K562 (cell line): ENCODE measurements at regions not wholly inside any gene's neighbourhood (a gene's known extent, or its start where the extent isn't known, plus 50 kb on each side); places are given as distances from the start of the nearest gene placed in this dataset.

Source experiments
- ATAC-seq: fragments of 200-7000 bp; cut with Tn5 transposase; 3 replicates; pipeline ENCODE4 v1.9.1; 2020; ENCODE audit warnings: moderate library complexity
- BruUV-seq: library from RNA; stranded (reverse); fragments of 400-500 nt; replicated peaks from 2 replicates; lab custom pipeline; 2021; lab: Mats Ljungman, UMichigan
- CTCF ChIA-PET: fragments of 300-600 bp; formaldehyde crosslinking; extraction: SDS; loops from one replicate; lab custom pipeline; 2021; ENCODE audit warnings: low intra/inter-chr PET ratio; lab: Yijun Ruan, JAX
- POLR2A ChIA-PET: fragments of 300-600, 350-650 bp; sonication (Branson Sonifier 250); formaldehyde crosslinking; extraction: SDS; loops from one replicate; lab custom pipeline; 2021; ENCODE audit warnings: antibody characterized with exemption, inconsistent platforms; lab: Yijun Ruan, JAX
- DNase-seq, 4 experiments: peaks; one replicate each; pipeline versions ENCODE4 v3.0.0 to v3.0.0-alpha.2; 2011 to 2018; ENCODE audit warnings: low spot score in 3 of 4, mixed read lengths in 3 of 4; ENCODE audit errors: extremely low read depth in 1 of 4
- FAIRE-seq: peaks from 2 replicates; lab custom pipeline; 2011; peaks lifted over from hg19 to GRCh38; lab: Jason Lieb, UNC
- H2AFZ ChIP-seq: 2 replicates; pipeline ENCODE4 v1.6.0; 2011; ENCODE audit warnings: low read depth, low read length, control low read depth, inconsistent platforms
- H3K27ac ChIP-seq: fragments of 200-600 bp; 3 replicates; pipeline ENCODE4 v1.8.0; 2011; ENCODE audit warnings: low read depth, mild to moderate bottlenecking, control low read depth, inconsistent platforms, low read length, moderate library complexity, mixed read lengths; ENCODE audit errors: extremely low read depth
- H3K27me3 ChIP-seq, 2 experiments: fragments of 300-600 bp in 1 of 2; 2 replicates in 1 of 2; 3 replicates in 1 of 2; pipeline versions ENCODE4 v1.6.0 to v1.8.0; 2011; ENCODE audit warnings: inconsistent platforms in 2 of 2, low read length in 2 of 2, mild to moderate bottlenecking in 1 of 2, mixed read lengths in 1 of 2, moderate library complexity in 1 of 2; ENCODE audit not compliant: control insufficient read depth in 2 of 2, insufficient read depth in 2 of 2
- H3K36me3 ChIP-seq: fragments of 300-600 bp; 3 replicates; pipeline ENCODE4 v1.8.0; 2011; ENCODE audit warnings: mild to moderate bottlenecking, low read length, inconsistent platforms; ENCODE audit not compliant: control insufficient read depth, insufficient read depth
- H3K4me1 ChIP-seq, 2 experiments: fragments of 200-600 bp in 1 of 2; replicated peaks in 1 of 2; 2 replicates in 1 of 2; 3 replicates in 1 of 2; pipeline versions ENCODE4 v1.5.1 to v1.8.0; 2011; ENCODE audit warnings: inconsistent platforms in 2 of 2, low read length in 2 of 2, mild to moderate bottlenecking in 1 of 2, mixed read lengths in 1 of 2, moderate library complexity in 1 of 2; ENCODE audit not compliant: control insufficient read depth in 2 of 2, insufficient read depth in 2 of 2
- H3K4me2 ChIP-seq: 2 replicates; pipeline ENCODE4 v1.6.1; 2011; ENCODE audit warnings: low read length, control low read depth, inconsistent platforms, mixed read lengths; ENCODE audit not compliant: insufficient read depth
- H3K4me3 ChIP-seq: fragments of 200-600 bp; sonication (generic), shearing (Covaris generic); 2 replicates; pipeline ENCODE4 v1.5.1; 2016; ENCODE audit warnings: control low read depth, inconsistent platforms
- H3K79me2 ChIP-seq: fragments of 200-600 bp; 3 replicates; pipeline ENCODE4 v1.8.0; 2011; ENCODE audit warnings: low read length, inconsistent platforms; ENCODE audit not compliant: control insufficient read depth, insufficient read depth
- H3K9ac ChIP-seq, 2 experiments: 2 replicates each; pipeline versions ENCODE4 v1.6.0 to v1.6.1; 2011; ENCODE audit warnings: low read depth in 2 of 2, low read length in 2 of 2, control low read depth in 1 of 2, inconsistent platforms in 1 of 2, mild to moderate bottlenecking in 1 of 2, mixed read lengths in 1 of 2; ENCODE audit not compliant: insufficient read depth in 1 of 2
- H3K9me1 ChIP-seq: one replicate; pipeline ENCODE4 v1.6.0; 2011; ENCODE audit warnings: inconsistent platforms, mild to moderate bottlenecking, low read length, moderate library complexity; ENCODE audit not compliant: control insufficient read depth, insufficient read depth
- H3K9me3 ChIP-seq: replicated peaks from 2 replicates; pipeline ENCODE4 v1.5.1; 2011; ENCODE audit warnings: low read depth, low read length, inconsistent platforms; ENCODE audit not compliant: control insufficient read depth, insufficient read depth
- H4K20me1 ChIP-seq: replicated peaks from 2 replicates; pipeline ENCODE4 v1.6.1; 2011; ENCODE audit warnings: low read length, inconsistent platforms, mixed read lengths; ENCODE audit not compliant: control insufficient read depth, insufficient read depth
- BRF2 ChIP-seq: IDR thresholded peaks from 3 replicates; pipeline ENCODE4 v1.6.1; 2011; ENCODE audit warnings: borderline replicate concordance, mild to moderate bottlenecking; ENCODE audit not compliant: insufficient read length, insufficient read depth
- CEBPB ChIP-seq: fragments of 450-650 bp; IDR thresholded peaks from 2 replicates; pipeline ENCODE4 v1.6.1; 2016; ENCODE audit warnings: missing genetic modification characterization, missing compliant biosample characterization
- E2F3 ChIP-seq: fragments of 250-450 bp; sonication (Bioruptor Pico); IDR thresholded peaks from 2 replicates; pipeline ENCODE4 v1.4.0; 2020; ENCODE audit warnings: mild to moderate bottlenecking
- FOXJ2 ChIP-seq: fragments of 200-800 bp; sonication (Bioruptor generic); IDR thresholded peaks from 2 replicates; pipeline ENCODE4 v1.6.1; 2016; ENCODE audit warnings: missing genetic modification characterization, missing compliant biosample characterization
- MGA ChIP-seq: fragments of 450-650 bp; IDR thresholded peaks from 2 replicates; pipeline ENCODE4 v1.6.1; 2016; ENCODE audit warnings: mild to moderate bottlenecking, moderate library complexity
- MTA1 ChIP-seq: fragments of 450-650 bp; IDR thresholded peaks from 2 replicates; pipeline ENCODE4 v1.6.1; 2017; ENCODE audit warnings: borderline replicate concordance
- ZBTB8A ChIP-seq: fragments of 450-650 bp; IDR thresholded peaks from 2 replicates; pipeline ENCODE4 v1.6.1; 2018; ENCODE audit warnings: mild to moderate bottlenecking, moderate library complexity; ENCODE audit not compliant: partially characterized antibody
- ZNF263 ChIP-seq: sonication (generic); formaldehyde crosslinking; IDR thresholded peaks from 2 replicates; pipeline ENCODE4 v1.8.0; 2022; ENCODE audit warnings: mild to moderate bottlenecking, missing genetic modification reagents, borderline replicate concordance
- ZNF512 ChIP-seq: IDR thresholded peaks from 2 replicates; pipeline ENCODE4 v1.6.1; 2016; ENCODE audit warnings: missing genetic modification characterization, missing compliant biosample characterization
- WGBS: fragments of 100-300 bp; shearing (Covaris generic); methylation state at CpG from one replicate; pipeline ENCODE4 v1.1.6; 2016; ENCODE audit warnings: low coverage, mixed read lengths; ENCODE audit not compliant: insufficient coverage; ENCODE audit errors: missing lambda C conversion rate; 5-methylcytosine and 5-hydroxymethylcytosine counted together
- in situ Hi-C: fragments of 300-500 bp; cut with MboI; formaldehyde crosslinking; loops from 4 replicates; pipeline ENCODE4 v1.15.0; 2018; ENCODE audit warnings: inconsistent platforms, mixed read lengths
- intact Hi-C: fragments of 100-400 bp; cut with micrococcal nuclease; formaldehyde crosslinking; loops from 2 replicates; pipeline ENCODE4 v1.14.2; 2022

GRCh38 chr18:65946777-65947176 is 196.0 kb downstream of the CDH7 start:
- ChIA-PET CTCF (no interaction called here), POLR2A (no interaction called here)
- WGBS: 0% methylated on average over 2 of the region's 3 CpGs
- in situ Hi-C loops: no loop called here
- Histone ChIP-seq H3K79me2 (no peaks in the 10 kb centered on the region), H3K27me3 (no peaks in the 10 kb centered on the region), H3K4me3 (no peak overlapping the region), H3K4me2 (no peak overlapping the region), H3K4me1 (no peaks in the 10 kb centered on the region), H3K36me3 (no peaks in the 10 kb centered on the region), H2AFZ (no peak overlapping the region), H3K9me1 (no peaks in the 10 kb centered on the region), H3K27ac (no peak overlapping the region), H3K9ac (no peak overlapping the region), H3K9me3 (no peaks in the 10 kb centered on the region), H4K20me1 (no peaks in the 10 kb centered on the region)
- intact Hi-C loops: no loop called here
- ATAC-seq (no peak), DNase-seq (no peak), FAIRE-seq (no peak)
- no TSS peak for BruUV-seq
- no peak for TF ChIP-seq E2F3 (CRISPR knock-in tag)
- TF ChIP-seq ZBTB8A: no peak
- no peak for TF ChIP-seq MGA
- TF ChIP-seq BRF2: no peak
- TF ChIP-seq MTA1: no peak
- no peak for TF ChIP-seq ZNF512 (tag)
- TF ChIP-seq FOXJ2 (tag): no peak
- no peak for TF ChIP-seq CEBPB (tag)
- TF ChIP-seq ZNF263 (CRISPR knock-in tag): no peak
